ENCODE measurements at regions not wholly inside any gene's neighbourhood (a gene's known extent, or its start where the extent isn't known, plus 50 kb on each side); places are given as distances from the start of the nearest gene placed in this dataset.

DNA sequence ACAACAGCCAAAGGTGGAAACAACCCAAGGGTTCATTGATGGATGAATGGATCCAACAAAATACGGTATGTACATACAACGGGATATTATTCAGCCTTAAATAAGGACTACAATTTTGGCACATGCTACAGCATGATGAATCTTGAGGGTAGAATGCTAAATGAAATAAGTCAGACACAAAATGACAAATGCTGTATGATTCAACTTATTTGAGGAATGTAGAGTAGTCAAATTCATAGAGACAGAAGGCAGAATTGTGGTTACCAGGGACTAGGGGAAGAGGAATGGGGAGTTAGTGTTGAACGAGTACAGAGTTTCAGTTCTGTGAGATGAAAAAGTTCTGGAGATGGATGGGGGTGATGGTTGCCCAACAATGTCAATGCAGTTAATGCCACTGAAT lies 118.0 kb upstream of the PAXBP1 start:
- Histone ChIP-seq H3K9me3 (no peaks in the 10 kb centered on the region), H3K36me3 (replicated peaks in 1 of 2; ENCODE audit: insufficient read depth in 1 of 2, low read depth in 2 of 2) (no peaks in the 10 kb centered on the region), H3K27ac (no peak overlapping the region), H3K4me1 (no peaks in the 10 kb centered on the region), H3K4me3 (no peak overlapping the region), H3K27me3 (no peaks in the 10 kb centered on the region)
- intact Hi-C loops (cut with DNase I): no loop called here
- DNase-seq (no peak), ATAC-seq (no peak)
- TF ChIP-seq, protein P1, sequence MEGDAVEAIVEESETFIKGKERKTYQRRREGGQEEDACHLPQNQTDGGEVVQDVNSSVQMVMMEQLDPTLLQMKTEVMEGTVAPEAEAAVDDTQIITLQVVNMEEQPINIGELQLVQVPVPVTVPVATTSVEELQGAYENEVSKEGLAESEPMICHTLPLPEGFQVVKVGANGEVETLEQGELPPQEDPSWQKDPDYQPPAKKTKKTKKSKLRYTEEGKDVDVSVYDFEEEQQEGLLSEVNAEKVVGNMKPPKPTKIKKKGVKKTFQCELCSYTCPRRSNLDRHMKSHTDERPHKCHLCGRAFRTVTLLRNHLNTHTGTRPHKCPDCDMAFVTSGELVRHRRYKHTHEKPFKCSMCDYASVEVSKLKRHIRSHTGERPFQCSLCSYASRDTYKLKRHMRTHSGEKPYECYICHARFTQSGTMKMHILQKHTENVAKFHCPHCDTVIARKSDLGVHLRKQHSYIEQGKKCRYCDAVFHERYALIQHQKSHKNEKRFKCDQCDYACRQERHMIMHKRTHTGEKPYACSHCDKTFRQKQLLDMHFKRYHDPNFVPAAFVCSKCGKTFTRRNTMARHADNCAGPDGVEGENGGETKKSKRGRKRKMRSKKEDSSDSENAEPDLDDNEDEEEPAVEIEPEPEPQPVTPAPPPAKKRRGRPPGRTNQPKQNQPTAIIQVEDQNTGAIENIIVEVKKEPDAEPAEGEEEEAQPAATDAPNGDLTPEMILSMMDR (IDR thresholded peaks at IDR 0.05): no peak
- no peak for TF ChIP-seq POLR2A (IDR thresholded peaks at IDR 0.05)
- 75 to 86% methylated on average over 3 of the region's 3 CpGs for WGBS, 2 donors

DNA sequence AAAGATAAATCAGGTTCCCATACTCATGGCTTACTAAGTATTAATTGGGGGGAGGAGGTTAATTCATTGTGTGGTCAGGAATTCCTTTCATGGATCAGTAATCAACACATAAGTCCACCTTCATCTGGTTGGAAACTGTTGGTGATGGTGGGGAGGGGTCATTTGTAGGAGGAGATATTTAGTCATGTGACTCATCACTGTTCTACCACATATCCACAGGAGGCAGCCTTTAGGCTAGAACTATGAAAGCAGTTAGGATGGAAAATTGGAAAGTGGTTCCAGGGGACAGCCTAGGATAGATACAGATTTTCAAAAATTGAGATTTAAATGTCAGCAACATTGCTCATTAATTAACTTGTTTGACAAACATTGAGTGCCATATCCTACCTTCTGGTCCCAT lies 122.8 kb upstream of the PAXBP1 start:
- H3K27me3 ChIP-seq: no peaks in the 10 kb centered on the region
- no peak for ATAC-seq
- no peaks in the 10 kb centered on the region for H3K9me3 ChIP-seq
- intact Hi-C loops (cut with DNase I): no loop called here
- no peak overlapping the region for H3K27ac ChIP-seq
- TF ChIP-seq, protein P1 (IDR thresholded peaks at IDR 0.05): no peak
- TF ChIP-seq POLR2A (IDR thresholded peaks at IDR 0.05): no peak
- H3K36me3 ChIP-seq (replicated peaks in 1 of 2; ENCODE audit: insufficient read depth in 1 of 2, low read depth in 2 of 2): no peaks in the 10 kb centered on the region
- no peaks in the 10 kb centered on the region for H3K4me1 ChIP-seq
- H3K4me3 ChIP-seq: no peak overlapping the region
- DNase-seq: no peak

DNA sequence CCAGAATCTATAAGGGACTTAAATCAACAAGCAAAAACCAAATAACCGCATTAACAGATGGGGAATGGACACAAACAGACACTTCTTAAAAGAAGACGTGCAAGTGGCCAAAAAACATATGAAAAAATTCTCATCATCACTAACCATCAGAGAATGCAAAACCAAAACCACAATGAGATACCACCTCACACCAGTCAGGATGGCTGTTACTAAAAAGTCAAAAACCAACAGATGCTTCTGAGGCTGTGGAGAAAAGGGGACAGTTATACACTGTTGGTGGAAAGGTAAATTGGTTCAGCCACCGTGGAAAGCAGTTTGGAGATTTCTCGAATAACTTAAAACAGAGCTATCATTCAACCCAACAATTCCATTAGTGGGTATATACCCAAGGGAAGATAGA lies 124.9 kb upstream of the OLIG2 start:
- DNase-seq (no peak), ATAC-seq (no peak)
- no peaks in the 10 kb centered on the region for H3K36me3 ChIP-seq (replicated peaks in 1 of 2; ENCODE audit: insufficient read depth in 1 of 2, low read depth in 2 of 2)
- TF ChIP-seq, protein P1 (IDR thresholded peaks at IDR 0.05): no peak
- no peak for TF ChIP-seq POLR2A (IDR thresholded peaks at IDR 0.05)
- intact Hi-C loops (cut with DNase I): no loop called here
- H3K27ac ChIP-seq: no peak overlapping the region
- H3K4me1 ChIP-seq: no peaks in the 10 kb centered on the region
- H3K4me3 ChIP-seq: no peak overlapping the region
- WGBS, 2 donors: 76 to 84% methylated on average over 4 of the region's 4 CpGs
- H3K27me3 ChIP-seq: no peaks in the 10 kb centered on the region
- H3K9me3 ChIP-seq: no peaks in the 10 kb centered on the region

DNA sequence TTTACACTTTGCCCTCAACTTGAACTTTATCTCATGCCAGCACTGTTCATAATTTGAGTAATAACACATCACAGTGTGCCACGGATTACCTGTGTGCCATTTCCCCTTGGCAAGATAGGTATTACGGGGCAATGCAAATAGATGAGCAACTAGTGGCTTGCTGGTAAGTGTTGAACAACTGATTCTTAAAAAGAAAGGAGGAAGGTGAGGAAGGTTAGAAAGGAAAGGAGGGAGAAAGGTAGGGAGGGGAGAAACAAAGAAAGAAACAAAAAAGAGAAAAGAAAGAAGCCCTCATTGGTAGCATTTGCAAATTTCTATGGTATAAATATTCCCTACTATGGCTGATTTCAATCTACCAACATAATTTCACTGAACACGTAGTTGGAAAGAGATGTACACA lies 118.2 kb upstream of the OLIG2 start:
- H3K4me1 ChIP-seq: no peaks in the 10 kb centered on the region
- H3K36me3 ChIP-seq (replicated peaks in 1 of 2; ENCODE audit: insufficient read depth in 1 of 2, low read depth in 2 of 2): no peaks in the 10 kb centered on the region
- TF ChIP-seq, protein P1 (IDR thresholded peaks at IDR 0.05): no peak
- no peak for TF ChIP-seq POLR2A (IDR thresholded peaks at IDR 0.05)
- WGBS, 2 donors: 56 to 61% methylated on average over 3 of the region's 3 CpGs
- no peak for DNase-seq
- H3K27ac ChIP-seq: no peak overlapping the region
- no peak for ATAC-seq
- H3K27me3 ChIP-seq: no peaks in the 10 kb centered on the region
- no peaks in the 10 kb centered on the region for H3K9me3 ChIP-seq
- H3K4me3 ChIP-seq: no peak overlapping the region
- intact Hi-C loops (cut with DNase I): no loop called here

DNA sequence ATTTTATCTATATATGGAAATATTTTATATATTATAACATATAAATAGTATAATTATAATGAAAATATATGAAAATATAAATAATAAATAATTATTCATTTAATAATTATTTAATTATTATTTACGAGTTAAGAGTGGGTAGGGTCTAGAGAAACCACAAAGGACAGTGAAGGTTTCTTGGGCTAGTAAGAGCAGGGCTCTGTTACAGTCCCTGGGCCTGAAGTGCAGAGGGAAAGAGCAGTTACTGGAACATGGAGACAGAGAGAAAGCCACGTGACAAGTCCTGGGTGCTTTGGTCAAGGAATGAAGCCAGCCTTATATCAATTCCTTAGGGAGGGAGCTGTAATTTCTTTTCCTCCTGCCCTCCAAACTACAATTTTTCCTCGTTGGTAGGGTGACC lies 117.2 kb upstream of the OLIG2 start:
- intact Hi-C loops (cut with DNase I): no loop called here
- H3K27ac ChIP-seq: no peak overlapping the region
- no peaks in the 10 kb centered on the region for H3K36me3 ChIP-seq (replicated peaks in 1 of 2; ENCODE audit: insufficient read depth in 1 of 2, low read depth in 2 of 2)
- no peaks in the 10 kb centered on the region for H3K27me3 ChIP-seq
- 71 to 74% methylated on average over 3 of the region's 3 CpGs for WGBS, 2 donors
- no peaks in the 10 kb centered on the region for H3K9me3 ChIP-seq
- DNase-seq (no peak), ATAC-seq (no peak)
- no peaks in the 10 kb centered on the region for H3K4me1 ChIP-seq
- no peak overlapping the region for H3K4me3 ChIP-seq
- TF ChIP-seq, protein P1 (IDR thresholded peaks at IDR 0.05): no peak

Data from body of pancreas (tissue), 4 donors.